ENCODE measurements at regions not wholly inside any gene's neighbourhood (a gene's known extent, or its start where the extent isn't known, plus 50 kb on each side); places are given as distances from the start of the nearest gene placed in this dataset.

DNA sequence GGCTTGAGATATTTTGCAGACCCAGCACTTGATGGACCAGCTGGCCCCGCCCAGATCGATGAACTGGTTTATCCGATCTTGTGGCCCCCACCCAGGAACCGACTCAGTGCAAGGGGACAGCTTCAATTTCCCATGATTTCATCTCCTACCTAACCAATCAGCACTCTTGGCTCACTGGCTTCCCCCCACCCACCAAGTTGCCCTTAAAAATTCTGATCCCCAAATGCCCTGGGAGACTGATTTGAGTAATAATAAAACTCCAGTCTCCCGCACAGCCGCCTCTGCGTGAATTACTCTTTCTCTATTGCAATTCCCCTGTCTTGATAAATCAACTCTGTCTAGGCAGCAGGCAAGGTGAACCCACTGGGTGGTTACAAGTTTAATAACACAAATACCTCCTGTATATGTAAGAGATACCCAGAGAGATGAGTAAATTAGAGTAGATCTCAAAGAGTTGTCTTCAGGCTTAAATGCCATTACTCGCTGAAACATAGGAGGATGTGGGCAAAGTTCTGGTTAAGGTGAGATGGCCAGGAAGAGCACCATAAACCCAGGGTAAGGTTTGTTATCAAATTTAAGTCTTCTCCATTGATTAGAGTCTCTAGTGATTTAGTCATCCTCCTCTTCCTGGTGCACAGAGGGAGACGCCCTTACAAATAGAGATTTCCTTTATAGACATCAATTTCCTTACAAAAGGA lies 222.8 kb downstream of the ARL4C start:
- TF ChIP-seq POLR2A (IDR thresholded peaks at IDR 0.05; ENCODE audit: low read depth, low read length) (no peak), POLR2AphosphoS5 (IDR thresholded peaks at IDR 0.05; ENCODE audit: low read depth, low read length) (no peak), TAF1 (IDR thresholded peaks at IDR 0.05; ENCODE audit: low read depth, low read length) (no peak)
